ENCODE measurements at regions not wholly inside any gene's neighbourhood (a gene's known extent, or its start where the extent isn't known, plus 50 kb on each side); places are given as distances from the start of the nearest gene placed in this dataset.
"Not testable (repeated sequence)": the region's sequence is repeated elsewhere in the genome, so short reads cannot be mapped to it uniquely, and the experiment has no call there.

GRCh38 chr11:71383461-71383860 lies 64.7 kb downstream of the DHCR7 start:
- no peak for DNase-seq

- DNase-seq = no peak
Measured at GRCh38 chr11:71381781-71382505, 66.2 kb downstream of the DHCR7 start.

GRCh38 chr11:71379701-71380100 lies 68.5 kb downstream of the DHCR7 start:
- no peak for DNase-seq

GRCh38 chr11:71373791-71374454 lies 74.3 kb downstream of the DHCR7 start:
- no peak for DNase-seq

- no peak for DNase-seq
Measured at GRCh38 chr11:71372693-71373657, 75.2 kb downstream of the DHCR7 start.

- no peak for DNase-seq
Measured at GRCh38 chr11:71371674-71372069, 76.5 kb downstream of the DHCR7 start.

GRCh38 chr11:71370895-71371673 lies 77.1 kb downstream of the DHCR7 start:
- DNase-seq = no peak

GRCh38 chr11:71370020-71370747 lies 78.0 kb downstream of the DHCR7 start:
- DNase-seq = no peak

- DNase-seq = no peak
Measured at GRCh38 chr11:71369411-71369810, 78.8 kb downstream of the DHCR7 start.

GRCh38 chr11:71368966-71369365 lies 79.2 kb downstream of the DHCR7 start:
- no peak for DNase-seq

- no peak for DNase-seq
Measured at GRCh38 chr11:71367756-71368155, 80.4 kb downstream of the DHCR7 start.

GRCh38 chr11:71367276-71367675 lies 80.9 kb downstream of the DHCR7 start:
- not testable (repeated sequence) for DNase-seq

- DNase-seq = no peak
Measured at GRCh38 chr11:71366076-71366475, 82.1 kb downstream of the DHCR7 start.

GRCh38 chr11:71365626-71366025 lies 82.6 kb downstream of the DHCR7 start:
- DNase-seq = no peak

- no peak for DNase-seq
Measured at GRCh38 chr11:71364806-71365205, 83.4 kb downstream of the DHCR7 start.

GRCh38 chr11:71364176-71364671 lies 84.0 kb downstream of the DHCR7 start:
- no peak for DNase-seq

GRCh38 chr11:71363721-71364120 lies 84.5 kb downstream of the DHCR7 start:
- DNase-seq = no peak

GRCh38 chr11:71358963-71359567 lies 89.1 kb downstream of the DHCR7 start:
- DNase-seq = no peak

- no peak for DNase-seq
Measured at GRCh38 chr11:71358122-71358728, 90.0 kb downstream of the DHCR7 start.

- no peak for DNase-seq
Measured at GRCh38 chr11:71357414-71357813, 90.8 kb downstream of the DHCR7 start.

GRCh38 chr11:71356904-71357303 lies 91.3 kb downstream of the DHCR7 start:
- DNase-seq = no peak
